ENCODE measurements at regions not wholly inside any gene's neighbourhood (a gene's known extent, or its start where the extent isn't known, plus 50 kb on each side); places are given as distances from the start of the nearest gene placed in this dataset.
"Not testable (repeated sequence)": the region's sequence is repeated elsewhere in the genome, so short reads cannot be mapped to it uniquely, and the experiment has no call there.

DNA sequence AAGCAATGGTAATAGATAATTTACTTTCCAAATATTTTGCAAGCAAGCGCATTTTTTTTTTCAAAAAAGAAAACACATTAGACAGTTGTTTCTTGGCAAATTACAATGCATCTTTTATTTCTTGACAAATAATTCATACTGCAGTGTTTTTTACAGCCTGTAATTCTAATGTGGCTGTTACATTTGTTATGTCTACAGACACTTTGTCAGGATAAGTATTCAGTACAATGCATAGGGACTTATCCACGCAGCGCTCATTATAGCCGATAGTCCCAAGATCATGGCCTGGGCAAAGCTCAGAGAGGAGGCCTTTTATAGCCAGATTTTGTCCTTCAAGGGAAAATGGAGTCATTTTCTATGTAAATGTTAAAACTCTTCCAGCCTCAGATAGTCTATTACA lies 123.0 kb upstream of the FANCL start:
- H3K9me3 ChIP-seq (ENCODE audit: control insufficient read depth, low read depth, low read length) = no peaks in the 10 kb centered on the region
- WGBS (ENCODE audit: insufficient coverage, low lambda C conversion rate) = no CpG with 5 or more reads among the region's 4 CpGs
- H3K27ac ChIP-seq (ENCODE audit: low read length) = no peak overlapping the region
- no peaks in the 10 kb centered on the region for H3K27me3 ChIP-seq (ENCODE audit: control insufficient read depth, insufficient read depth, low read length)
- no peak for DNase-seq
- no peaks in the 10 kb centered on the region for H3K4me1 ChIP-seq (ENCODE audit: control insufficient read depth, insufficient read depth, low read length)
- no peaks in the 10 kb centered on the region for H3K36me3 ChIP-seq (ENCODE audit: control insufficient read depth, insufficient read depth, low read length)
- H3K4me3 ChIP-seq (ENCODE audit: low read length) = no peak overlapping the region

DNA sequence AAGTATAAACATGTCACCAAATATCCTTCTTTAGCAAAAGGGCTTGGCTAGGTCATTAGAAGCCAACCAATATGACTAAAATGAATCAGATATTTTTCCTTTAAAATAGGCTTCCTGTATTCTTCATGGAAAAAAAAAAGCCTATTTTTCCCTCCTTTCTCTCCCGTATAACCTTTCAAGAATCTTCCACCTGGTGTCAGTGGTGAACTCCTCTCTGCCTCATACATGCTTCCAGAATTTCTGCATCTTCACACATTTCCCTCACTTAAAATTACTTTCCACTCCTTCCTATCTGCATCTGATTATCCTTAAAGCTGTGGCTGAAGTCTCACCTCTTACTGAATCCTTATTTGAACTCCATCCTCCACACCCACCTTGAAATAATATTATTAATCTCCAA lies 116.9 kb upstream of the FANCL start:
- H3K9me3 ChIP-seq (ENCODE audit: control insufficient read depth, low read depth, low read length) = no peaks in the 10 kb centered on the region
- no peak overlapping the region for H3K27ac ChIP-seq (ENCODE audit: low read length)
- H3K4me3 ChIP-seq (ENCODE audit: low read length) = no peak overlapping the region
- H3K36me3 ChIP-seq (ENCODE audit: control insufficient read depth, insufficient read depth, low read length) = no peaks in the 10 kb centered on the region
- H3K27me3 ChIP-seq (ENCODE audit: control insufficient read depth, insufficient read depth, low read length) = no peaks in the 10 kb centered on the region
- no peaks in the 10 kb centered on the region for H3K4me1 ChIP-seq (ENCODE audit: control insufficient read depth, insufficient read depth, low read length)
- DNase-seq = no peak
- whole genome bisulfite sequencing (ENCODE audit: insufficient coverage, low lambda C conversion rate) = no CpG with 5 or more reads among the region's 1 CpG

DNA sequence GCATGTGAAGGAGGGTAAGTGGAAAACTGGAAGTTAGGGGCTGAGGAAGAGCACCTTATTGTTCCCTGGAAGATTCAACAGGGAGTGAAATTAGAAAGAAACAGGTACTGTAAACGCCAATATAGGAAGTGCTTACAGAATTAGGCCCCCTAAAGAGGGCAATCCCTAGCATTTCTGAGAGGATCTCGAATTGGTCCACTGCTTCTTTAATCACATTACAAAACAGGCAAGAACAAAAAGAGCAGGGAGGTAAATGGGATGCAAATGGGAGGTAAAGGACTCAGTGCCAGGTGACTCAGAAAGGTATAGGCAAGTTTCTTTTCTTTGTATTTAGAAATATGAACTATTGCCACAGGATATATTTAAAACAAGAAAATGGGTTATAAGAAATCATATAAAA lies 116.4 kb upstream of the FANCL start:
- no peaks in the 10 kb centered on the region for H3K9me3 ChIP-seq (ENCODE audit: control insufficient read depth, low read depth, low read length)
- 29% methylated on average over 1 of the region's 2 CpGs for WGBS (ENCODE audit: insufficient coverage, low lambda C conversion rate)
- no peaks in the 10 kb centered on the region for H3K4me1 ChIP-seq (ENCODE audit: control insufficient read depth, insufficient read depth, low read length)
- H3K27ac ChIP-seq (ENCODE audit: low read length) = no peak overlapping the region
- no peaks in the 10 kb centered on the region for H3K27me3 ChIP-seq (ENCODE audit: control insufficient read depth, insufficient read depth, low read length)
- no peak overlapping the region for H3K4me3 ChIP-seq (ENCODE audit: low read length)
- no peak for DNase-seq
- no peaks in the 10 kb centered on the region for H3K36me3 ChIP-seq (ENCODE audit: control insufficient read depth, insufficient read depth, low read length)

DNA sequence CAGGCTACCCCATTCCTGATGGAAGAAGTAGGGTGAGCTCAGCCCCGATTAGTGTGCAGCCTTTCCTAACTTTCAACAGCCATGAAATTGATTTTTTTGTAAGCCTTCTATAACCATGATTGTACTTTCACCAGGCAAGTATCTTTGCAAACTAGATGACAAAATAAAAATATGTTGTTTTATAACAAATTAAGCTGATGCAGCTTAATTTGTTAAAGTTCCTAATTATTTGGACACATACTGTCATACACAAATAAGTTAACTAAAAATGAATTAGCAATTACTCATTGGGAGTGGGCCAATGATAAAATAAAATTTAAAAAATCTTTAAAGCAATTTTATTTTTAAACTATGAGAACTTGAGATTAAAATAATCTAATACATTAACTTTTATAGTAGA lies 113.1 kb upstream of the FANCL start:
- no peaks in the 10 kb centered on the region for H3K36me3 ChIP-seq (ENCODE audit: control insufficient read depth, insufficient read depth, low read length)
- no CpG with 5 or more reads among the region's 1 CpG for WGBS (ENCODE audit: insufficient coverage, low lambda C conversion rate)
- H3K9me3 ChIP-seq (ENCODE audit: control insufficient read depth, low read depth, low read length) = no peaks in the 10 kb centered on the region
- no peak overlapping the region for H3K4me3 ChIP-seq (ENCODE audit: low read length)
- H3K27me3 ChIP-seq (ENCODE audit: control insufficient read depth, insufficient read depth, low read length) = no peaks in the 10 kb centered on the region
- DNase-seq = no peak
- no peak overlapping the region for H3K27ac ChIP-seq (ENCODE audit: low read length)
- no peaks in the 10 kb centered on the region for H3K4me1 ChIP-seq (ENCODE audit: control insufficient read depth, insufficient read depth, low read length)

DNA sequence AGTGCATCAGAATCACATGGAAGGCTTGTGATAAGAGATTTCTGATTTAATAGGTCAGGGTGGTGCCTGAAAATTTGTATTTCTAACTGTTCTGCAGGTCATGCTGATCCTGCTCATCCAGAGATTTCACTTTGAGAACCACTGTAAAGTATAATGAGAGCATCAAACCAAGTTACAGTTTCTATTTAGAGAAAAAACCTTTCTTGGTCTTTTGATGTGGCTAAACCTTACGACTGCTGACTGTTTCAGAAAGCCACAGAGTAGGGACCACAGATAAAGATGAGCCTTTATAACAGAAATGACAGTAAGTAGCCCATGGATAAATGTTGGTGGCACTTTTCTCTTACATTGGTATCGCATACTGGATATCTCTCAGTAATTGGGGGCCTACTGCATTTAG lies 109.4 kb upstream of the FANCL start:
- H3K36me3 ChIP-seq (ENCODE audit: control insufficient read depth, insufficient read depth, low read length) = no peaks in the 10 kb centered on the region

DNA sequence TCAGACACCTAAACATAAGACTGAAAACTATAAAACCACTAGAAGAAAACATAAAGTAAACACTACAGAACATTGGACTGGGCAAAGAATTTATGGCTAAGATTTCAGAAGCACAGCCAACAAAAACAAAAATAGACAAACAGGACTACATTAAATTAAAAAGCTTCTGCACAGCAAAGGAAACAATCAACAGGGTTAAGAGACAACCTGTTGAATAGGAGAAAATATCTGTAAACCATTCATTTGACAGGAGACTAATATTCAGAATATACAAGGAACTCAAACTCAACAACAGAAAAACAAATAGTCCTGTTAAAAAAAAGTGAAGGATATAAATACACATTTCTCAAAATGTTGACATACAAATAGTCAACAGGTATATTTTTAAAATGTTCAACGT lies 106.7 kb upstream of the FANCL start:
- no peak for DNase-seq
- no peak overlapping the region for H3K4me3 ChIP-seq (ENCODE audit: low read length)
- H3K9me3 ChIP-seq (ENCODE audit: control insufficient read depth, low read depth, low read length) = no peaks in the 10 kb centered on the region
- no peaks in the 10 kb centered on the region for H3K36me3 ChIP-seq (ENCODE audit: control insufficient read depth, insufficient read depth, low read length)
- no peak overlapping the region for H3K27ac ChIP-seq (ENCODE audit: low read length)
- no peaks in the 10 kb centered on the region for H3K4me1 ChIP-seq (ENCODE audit: control insufficient read depth, insufficient read depth, low read length)
- H3K27me3 ChIP-seq (ENCODE audit: control insufficient read depth, insufficient read depth, low read length) = no peaks in the 10 kb centered on the region
- no CpG with 5 or more reads among the region's 1 CpG for WGBS (ENCODE audit: insufficient coverage, low lambda C conversion rate)

More for the DNA sequence above, 109.4 kb upstream of the FANCL start:
- Histone ChIP-seq H3K27me3 (ENCODE audit: control insufficient read depth, insufficient read depth, low read length) (no peaks in the 10 kb centered on the region), H3K27ac (ENCODE audit: low read length) (no peak overlapping the region), H3K4me3 (ENCODE audit: low read length) (no peak overlapping the region), H3K4me1 (ENCODE audit: control insufficient read depth, insufficient read depth, low read length) (no peaks in the 10 kb centered on the region), H3K9me3 (ENCODE audit: control insufficient read depth, low read depth, low read length) (no peaks in the 10 kb centered on the region)
- DNase-seq = no peak
- 83% methylated on average over 1 of the region's 2 CpGs for WGBS (ENCODE audit: insufficient coverage, low lambda C conversion rate)

DNA sequence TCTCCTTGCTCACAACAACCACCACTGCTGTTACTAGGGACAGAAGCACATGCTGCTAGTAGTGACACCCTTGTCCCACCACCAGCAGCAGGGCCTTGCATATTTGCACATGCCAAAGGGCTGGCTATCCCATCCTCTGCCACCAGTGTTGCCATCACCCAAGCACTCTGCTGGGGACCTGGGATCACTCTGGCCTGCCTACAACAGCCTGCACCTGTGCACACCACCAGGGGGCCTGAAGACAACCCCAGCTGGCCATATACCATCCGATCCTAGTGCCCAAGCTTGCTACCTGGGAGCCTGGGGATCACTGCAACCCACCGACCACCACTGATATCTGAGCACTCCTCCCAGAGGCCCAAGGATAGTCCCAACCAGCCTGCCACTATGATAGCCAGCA lies 99.9 kb upstream of the FANCL start:
- no CpG with 5 or more reads among the region's 2 CpGs for WGBS (ENCODE audit: insufficient coverage, low lambda C conversion rate)
- no peaks in the 10 kb centered on the region for H3K27me3 ChIP-seq (ENCODE audit: control insufficient read depth, insufficient read depth, low read length)
- no peak overlapping the region for H3K27ac ChIP-seq (ENCODE audit: low read length)
- no peaks in the 10 kb centered on the region for H3K9me3 ChIP-seq (ENCODE audit: control insufficient read depth, low read depth, low read length)
- H3K36me3 ChIP-seq (ENCODE audit: control insufficient read depth, insufficient read depth, low read length) = no peaks in the 10 kb centered on the region
- no peaks in the 10 kb centered on the region for H3K4me1 ChIP-seq (ENCODE audit: control insufficient read depth, insufficient read depth, low read length)
- DNase-seq = no peak
- H3K4me3 ChIP-seq (ENCODE audit: low read length) = no peak overlapping the region

DNA sequence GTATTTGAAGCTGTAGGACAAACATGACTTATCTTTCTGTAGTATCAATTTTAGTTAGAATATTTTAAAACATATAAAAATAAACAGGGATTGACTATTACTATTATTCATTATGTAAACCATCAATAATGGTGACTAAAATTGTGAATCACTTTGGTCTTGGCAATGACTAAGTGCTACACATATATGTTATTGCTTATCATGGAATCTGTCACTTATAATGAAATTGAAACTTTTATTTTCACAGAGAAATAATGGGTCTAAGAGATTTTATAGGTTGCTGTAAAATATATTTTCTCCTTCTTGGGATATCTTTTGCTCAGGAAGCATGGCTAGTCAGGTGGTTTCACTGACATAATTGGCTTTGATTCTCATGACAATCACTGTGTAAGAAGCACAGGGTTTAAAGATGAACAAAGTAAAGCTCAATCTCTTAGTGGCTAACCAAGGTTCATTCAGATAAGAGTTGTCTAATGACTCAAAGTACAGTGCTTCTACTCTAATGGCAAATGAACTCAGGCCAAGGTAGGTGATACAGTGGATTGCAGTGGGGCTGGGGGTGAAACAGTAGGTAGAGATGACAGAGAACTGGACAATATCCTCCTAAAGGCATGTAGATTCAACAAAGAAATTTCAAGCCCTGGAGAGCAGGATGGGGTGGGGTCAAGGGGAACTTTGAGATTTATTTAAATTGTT lies 98.6 kb upstream of the FANCL start:
- Histone ChIP-seq H3K27ac (ENCODE audit: low read length) (no peak overlapping the region), H3K4me3 (ENCODE audit: low read length) (no peak overlapping the region), H3K4me1 (ENCODE audit: control insufficient read depth, insufficient read depth, low read length) (no peaks in the 10 kb centered on the region), H3K27me3 (ENCODE audit: control insufficient read depth, insufficient read depth, low read length) (no peaks in the 10 kb centered on the region), H3K9me3 (ENCODE audit: control insufficient read depth, low read depth, low read length) (no peaks in the 10 kb centered on the region), H3K36me3 (ENCODE audit: control insufficient read depth, insufficient read depth, low read length) (no peaks in the 10 kb centered on the region)
- peak; percentile 8 to 26 for DNase-seq

DNA sequence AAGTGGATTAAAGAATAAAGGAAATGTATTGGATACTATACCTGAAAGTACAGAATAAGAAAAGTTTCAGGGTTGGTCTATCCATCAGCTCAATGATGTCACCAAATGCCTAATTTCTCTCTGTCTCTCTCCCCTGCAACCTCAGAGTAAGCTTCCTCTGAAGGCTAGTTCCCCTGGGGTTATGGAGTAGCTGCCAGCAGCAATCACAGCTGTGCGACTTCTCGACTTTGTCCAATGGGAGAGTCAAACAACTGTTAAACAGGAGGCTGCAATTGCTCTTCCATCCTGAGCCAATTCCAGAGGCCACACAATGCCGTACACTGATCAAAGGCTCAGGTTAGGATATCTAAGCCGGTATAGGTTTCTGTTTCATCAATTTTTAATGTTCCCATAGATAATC lies 95.3 kb upstream of the FANCL start:
- DNase-seq = no peak
- H3K4me1 ChIP-seq (ENCODE audit: control insufficient read depth, insufficient read depth, low read length) = no peaks in the 10 kb centered on the region
- no peaks in the 10 kb centered on the region for H3K27me3 ChIP-seq (ENCODE audit: control insufficient read depth, insufficient read depth, low read length)
- H3K36me3 ChIP-seq (ENCODE audit: control insufficient read depth, insufficient read depth, low read length) = no peaks in the 10 kb centered on the region
- H3K9me3 ChIP-seq (ENCODE audit: control insufficient read depth, low read depth, low read length) = no peaks in the 10 kb centered on the region
- H3K4me3 ChIP-seq (ENCODE audit: low read length) = no peak overlapping the region
- 100% methylated on average over 1 of the region's 4 CpGs for WGBS (ENCODE audit: insufficient coverage, low lambda C conversion rate)
- no peak overlapping the region for H3K27ac ChIP-seq (ENCODE audit: low read length)

DNA sequence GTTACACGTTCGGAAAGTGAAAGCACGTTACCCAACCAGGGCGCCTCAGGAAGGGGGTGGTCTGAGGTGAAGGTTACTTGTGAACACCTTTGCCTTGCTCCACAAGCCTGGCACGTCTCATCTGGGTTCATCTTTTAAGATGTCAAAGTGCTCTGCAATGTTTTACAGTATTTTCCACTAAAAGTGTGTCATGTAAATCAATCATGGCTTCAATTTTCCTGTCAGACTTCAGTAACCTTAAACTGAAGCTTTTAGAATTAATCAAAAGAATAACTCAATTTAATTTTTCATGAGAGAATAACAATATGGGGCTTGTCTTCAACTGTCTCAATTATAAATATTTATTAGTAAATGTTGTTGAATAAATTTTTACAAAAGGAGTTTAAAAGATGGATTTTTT lies 93.3 kb upstream of the FANCL start:
- Histone ChIP-seq H3K4me1 (ENCODE audit: control insufficient read depth, insufficient read depth, low read length) (no peaks in the 10 kb centered on the region), H3K36me3 (ENCODE audit: control insufficient read depth, insufficient read depth, low read length) (no peaks in the 10 kb centered on the region), H3K4me3 (ENCODE audit: low read length) (no peak overlapping the region), H3K27ac (ENCODE audit: low read length) (no peak overlapping the region), H3K9me3 (ENCODE audit: control insufficient read depth, low read depth, low read length) (no peaks in the 10 kb centered on the region), H3K27me3 (ENCODE audit: control insufficient read depth, insufficient read depth, low read length) (no peaks in the 10 kb centered on the region)
- WGBS (ENCODE audit: insufficient coverage, low lambda C conversion rate) = no CpG with 5 or more reads among the region's 5 CpGs
- no peak for DNase-seq

DNA sequence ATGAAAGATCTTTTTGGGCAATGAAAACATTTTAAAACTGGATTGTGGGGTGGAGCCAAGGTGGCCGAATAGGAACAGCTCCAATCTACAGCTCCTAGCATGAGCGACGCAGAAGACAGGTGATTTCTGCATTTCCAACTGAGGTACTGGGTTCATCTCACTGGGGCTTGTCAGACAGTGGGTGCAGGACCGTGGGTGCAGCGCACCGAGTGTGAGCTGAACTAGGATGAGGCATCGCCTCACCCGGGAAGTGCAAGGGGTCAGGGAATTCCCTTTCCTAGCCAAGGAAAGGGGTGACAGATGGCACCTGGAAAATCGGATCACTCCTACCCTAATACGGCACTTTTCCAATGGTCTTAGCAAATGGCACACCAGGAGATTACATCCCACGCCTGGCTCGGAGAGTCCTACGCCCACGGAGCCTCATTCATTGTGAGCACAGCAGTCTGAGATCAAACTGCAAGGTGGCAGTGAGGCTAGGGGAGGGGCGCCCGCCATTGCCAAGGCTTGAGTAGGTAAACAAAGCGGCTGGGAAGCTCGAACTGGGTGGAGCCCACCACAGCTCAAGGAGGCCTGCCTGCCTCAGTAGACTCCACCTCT lies 84.3 kb upstream of the FANCL start:
- not testable (repeated sequence) for H3K9me3 ChIP-seq (ENCODE audit: control insufficient read depth, low read depth, low read length); H3K27ac ChIP-seq (ENCODE audit: low read length); H3K36me3 ChIP-seq (ENCODE audit: control insufficient read depth, insufficient read depth, low read length); H3K4me1 ChIP-seq (ENCODE audit: control insufficient read depth, insufficient read depth, low read length); DNase-seq; H3K27me3 ChIP-seq (ENCODE audit: control insufficient read depth, insufficient read depth, low read length); H3K4me3 ChIP-seq (ENCODE audit: low read length)
- WGBS (ENCODE audit: insufficient coverage, low lambda C conversion rate) = no CpG with 5 or more reads among the region's 18 CpGs

All from large intestine (tissue), 3 donors.